HCT116 (cell line): ENCODE measurements at regions not wholly inside any gene's neighbourhood (a gene's known extent, or its start where the extent isn't known, plus 50 kb on each side); places are given as distances from the start of the nearest gene placed in this dataset.

Source experiments
- ATAC-seq: fragments of 200-7000 bp; cut with Tn5 transposase; 2 replicates; pipeline ENCODE4 v1.9.1; 2020; ENCODE audit warnings: mild to moderate bottlenecking, moderate library complexity
- BruUV-seq: library from RNA; stranded (reverse); fragments of 400-500 nt; replicated peaks from 2 replicates; lab custom pipeline; 2021; lab: Mats Ljungman, UMichigan
- CTCF ChIA-PET: fragments of 300-600 bp; sonication (Branson Sonifier 250); formaldehyde crosslinking; loops from one replicate; lab custom pipeline; 2021; ENCODE audit warnings: antibody characterized with exemption; lab: Charles Lee
- POLR2A ChIA-PET: fragments of 300-600, 350-600 bp; sonication (Branson Sonifier 250); formaldehyde crosslinking; loops from one replicate; lab custom pipeline; 2021; ENCODE audit warnings: antibody characterized with exemption; lab: Charles Lee
- RAD21 ChIA-PET, 2 experiments: fragments of 300-600 bp; sonication (Branson Sonifier 250); formaldehyde crosslinking; loops; one replicate each; lab custom pipeline; 2023; ENCODE audit warnings: low total read pairs in 2 of 2; ENCODE audit not compliant: uncharacterized antibody in 2 of 2, unreplicated experiment in 2 of 2, low non-redundant PET in 1 of 2; lab: Charles Lee
- DNase-seq: peaks from one replicate; pipeline ENCODE4 v3.0.0-alpha.2; 2010; ENCODE audit warnings: low read depth, low spot score
- H2AFZ ChIP-seq: fragments of 200-600 bp; shearing (Covaris generic), sonication (generic); 2 replicates; pipeline ENCODE4 v1.6.1; 2017; ENCODE audit warnings: low read depth, mixed run types, mixed read lengths, antibody characterized with exemption, low read length; ENCODE audit not compliant: poor library complexity, severe bottlenecking
- H3K27ac ChIP-seq: 2 replicates; pipeline ENCODE4 v1.5.1; 2012; ENCODE audit warnings: low read depth, low read length
- H3K27me3 ChIP-seq: fragments of 200-600 bp; sonication (generic); 2 replicates; pipeline ENCODE4 v1.6.1; 2016; ENCODE audit warnings: mixed run types, low read length, mixed read lengths; ENCODE audit not compliant: insufficient read depth
- H3K36me3 ChIP-seq, 2 experiments: fragments of 200-500 bp in 1 of 2; fragments of 200-600 bp in 1 of 2; sonication (Bioruptor generic) in 1 of 2; sonication (generic) in 1 of 2; 2 replicates each; pipeline versions ENCODE4 v1.5.1 to v1.6.1; 2014 to 2016; ENCODE audit warnings: low read length in 2 of 2, inconsistent platforms in 1 of 2, mixed read lengths in 1 of 2, mixed run types in 1 of 2; ENCODE audit not compliant: insufficient read depth in 2 of 2, control insufficient read depth in 1 of 2
- H3K4me1 ChIP-seq, 2 experiments: fragments of 200-600 bp in 1 of 2; sonication (generic) in 1 of 2; 2 replicates each; pipeline versions ENCODE4 v1.5.1 to v1.6.1; 2012 to 2017; ENCODE audit warnings: low read length in 2 of 2, inconsistent platforms in 1 of 2, mild to moderate bottlenecking in 1 of 2, mixed read lengths in 1 of 2, mixed run types in 1 of 2, moderate library complexity in 1 of 2; ENCODE audit not compliant: insufficient read depth in 2 of 2, control insufficient read depth in 1 of 2
- H3K4me2 ChIP-seq: fragments of 200-600 bp; sonication (generic); 2 replicates; pipeline ENCODE4 v1.6.1; 2017; ENCODE audit warnings: mixed run types, low read length, mixed read lengths
- H3K4me3 ChIP-seq, 2 experiments: fragments of 200-600 bp in 1 of 2; sonication (generic) in 1 of 2; replicated peaks in 1 of 2; 2 replicates each; pipeline ENCODE4 v1.5.1; 2011 to 2016; ENCODE audit warnings: low read length in 2 of 2, control low read depth in 1 of 2, low read depth in 1 of 2, mild to moderate bottlenecking in 1 of 2, mixed read lengths in 1 of 2, mixed run types in 1 of 2
- H3K79me2 ChIP-seq: fragments of 200-600 bp; sonication (generic); 2 replicates; pipeline ENCODE4 v1.6.1; 2017; ENCODE audit warnings: mild to moderate bottlenecking, mixed run types, low read length, moderate library complexity, mixed read lengths; ENCODE audit not compliant: insufficient read depth
- H3K9ac ChIP-seq: fragments of 200-600 bp; sonication (generic); 2 replicates; pipeline ENCODE4 v1.6.1; 2016; ENCODE audit warnings: low read length, mixed read lengths
- H3K9me2 ChIP-seq: fragments of 200-600 bp; sonication (generic), shearing (Covaris generic); 2 replicates; pipeline ENCODE4 v1.6.1; 2017; ENCODE audit warnings: mixed run types, mild to moderate bottlenecking, moderate library complexity; ENCODE audit not compliant: insufficient read depth
- H3K9me3 ChIP-seq, 2 experiments: fragments of 200-500 bp in 1 of 2; fragments of 200-600 bp in 1 of 2; sonication (Bioruptor generic) in 1 of 2; sonication (generic) in 1 of 2; 2 replicates each; pipeline ENCODE4 v1.6.1; 2014 to 2017; ENCODE audit warnings: low read length in 2 of 2, mixed read lengths in 2 of 2, inconsistent platforms in 1 of 2, low read depth in 1 of 2, mild to moderate bottlenecking in 1 of 2, mixed run types in 1 of 2, moderate library complexity in 1 of 2; ENCODE audit not compliant: control insufficient read depth in 1 of 2, insufficient read depth in 1 of 2
- H4K20me1 ChIP-seq: fragments of 200-600 bp; sonication (generic), shearing (Covaris generic); 2 replicates; pipeline ENCODE4 v1.6.1; 2017; ENCODE audit warnings: mixed run types, mild to moderate bottlenecking, moderate library complexity; ENCODE audit not compliant: insufficient read depth
- CBX3 ChIP-seq: IDR thresholded peaks from 2 replicates; pipeline ENCODE4 v1.6.1; 2012; ENCODE audit warnings: low read depth
- CEBPB ChIP-seq: IDR thresholded peaks from 2 replicates; pipeline ENCODE4 v1.6.1; 2012; ENCODE audit warnings: low read depth
- EZH2phosphoT487 ChIP-seq: fragments of 200-600 bp; IDR thresholded peaks from 2 replicates; pipeline ENCODE4 v1.6.1; 2018; ENCODE audit warnings: antibody characterized with exemption, borderline replicate concordance
- FOSL1 ChIP-seq: IDR thresholded peaks from 2 replicates; pipeline ENCODE4 v1.6.1; 2012; ENCODE audit warnings: low read depth
- JUND ChIP-seq: IDR thresholded peaks from 2 replicates; pipeline ENCODE4 v1.6.1; 2012
- POLR2A ChIP-seq: IDR thresholded peaks from 2 replicates; pipeline ENCODE4 v1.7.0; 2011; ENCODE audit warnings: borderline replicate concordance; ENCODE audit not compliant: insufficient read depth, insufficient read length; ENCODE audit errors: extremely low read depth
- POLR2AphosphoS5 ChIP-seq: IDR thresholded peaks from 2 replicates; pipeline ENCODE4 v1.6.1; 2011; ENCODE audit warnings: mild to moderate bottlenecking, low read depth, low read length, moderate library complexity
- RAD21 ChIP-seq: IDR thresholded peaks from 2 replicates; pipeline ENCODE4 v1.6.1; 2012; ENCODE audit warnings: low read depth, mild to moderate bottlenecking
- SRF ChIP-seq: IDR thresholded peaks from 2 replicates; pipeline ENCODE4 v1.6.1; 2012; ENCODE audit warnings: low read depth
- YY1 ChIP-seq: IDR thresholded peaks from 2 replicates; pipeline ENCODE4 v1.6.1; 2011; ENCODE audit warnings: low read length, low read depth, moderate library complexity, mild to moderate bottlenecking; ENCODE audit not compliant: insufficient replicate concordance; ENCODE audit errors: extremely low read depth
- ZFX ChIP-seq: fragments of 450-650 bp; IDR thresholded peaks from 2 replicates; pipeline ENCODE4 v1.6.1; 2017
- ZNF274 ChIP-seq: fragments of 200-500 bp; sonication (Bioruptor generic); IDR thresholded peaks from 2 replicates; pipeline ENCODE4 v1.6.1; 2014; ENCODE audit warnings: mild to moderate bottlenecking, low read depth, low read length, inconsistent platforms
- intact Hi-C: fragments of 100-400 bp; cut with micrococcal nuclease; formaldehyde crosslinking; loops from 2 replicates; pipeline ENCODE4 v1.10.0; 2022
- TF ChIP-seq, protein P1 (sequence below): IDR thresholded peaks from 2 replicates; pipeline ENCODE4 v1.6.1; 2012
- TF ChIP-seq, protein P2 (sequence below): IDR thresholded peaks from 2 replicates; pipeline ENCODE4 v1.6.1; 2012
- TF ChIP-seq, protein P3 (sequence below): IDR thresholded peaks from 2 replicates; pipeline ENCODE4 v1.6.1; 2012; ENCODE audit warnings: low read depth

DNA sequence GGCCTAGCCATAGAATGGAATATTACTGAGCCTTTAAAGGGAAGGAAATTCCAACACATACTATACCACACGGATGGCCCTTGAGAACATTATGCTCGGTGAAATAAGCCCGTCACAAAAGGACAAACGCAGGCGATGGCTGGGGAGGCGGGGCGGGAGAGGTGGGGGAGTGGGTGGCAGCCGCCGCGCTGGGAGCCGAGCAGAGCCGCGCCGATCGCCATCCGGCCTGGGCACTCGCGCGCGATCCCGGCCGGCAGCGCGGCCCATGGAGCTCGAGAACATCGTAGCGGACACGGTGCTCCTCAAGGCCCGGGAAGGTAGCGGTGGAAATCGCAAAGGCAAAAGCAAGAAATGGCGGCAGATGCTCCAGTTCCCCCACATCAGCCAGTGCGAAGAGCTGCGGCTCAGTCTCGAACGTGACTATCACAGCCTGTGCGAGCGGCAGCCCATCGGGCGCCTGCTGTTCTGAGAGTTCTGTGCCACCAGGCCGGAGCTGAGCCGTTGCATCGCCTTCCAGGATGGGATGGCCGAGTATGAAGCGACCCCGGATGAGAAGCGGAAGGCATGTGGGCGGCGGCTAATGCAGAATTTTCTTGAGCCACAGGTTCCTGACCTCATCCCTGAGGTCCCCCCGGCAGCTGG is 140.1 kb downstream of the ZDHHC20 start (continued):
- TF ChIP-seq, protein P1, sequence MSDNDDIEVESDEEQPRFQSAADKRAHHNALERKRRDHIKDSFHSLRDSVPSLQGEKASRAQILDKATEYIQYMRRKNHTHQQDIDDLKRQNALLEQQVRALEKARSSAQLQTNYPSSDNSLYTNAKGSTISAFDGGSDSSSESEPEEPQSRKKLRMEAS: no peak
- TF ChIP-seq, all 23 proteins: peak for 0

DNA sequence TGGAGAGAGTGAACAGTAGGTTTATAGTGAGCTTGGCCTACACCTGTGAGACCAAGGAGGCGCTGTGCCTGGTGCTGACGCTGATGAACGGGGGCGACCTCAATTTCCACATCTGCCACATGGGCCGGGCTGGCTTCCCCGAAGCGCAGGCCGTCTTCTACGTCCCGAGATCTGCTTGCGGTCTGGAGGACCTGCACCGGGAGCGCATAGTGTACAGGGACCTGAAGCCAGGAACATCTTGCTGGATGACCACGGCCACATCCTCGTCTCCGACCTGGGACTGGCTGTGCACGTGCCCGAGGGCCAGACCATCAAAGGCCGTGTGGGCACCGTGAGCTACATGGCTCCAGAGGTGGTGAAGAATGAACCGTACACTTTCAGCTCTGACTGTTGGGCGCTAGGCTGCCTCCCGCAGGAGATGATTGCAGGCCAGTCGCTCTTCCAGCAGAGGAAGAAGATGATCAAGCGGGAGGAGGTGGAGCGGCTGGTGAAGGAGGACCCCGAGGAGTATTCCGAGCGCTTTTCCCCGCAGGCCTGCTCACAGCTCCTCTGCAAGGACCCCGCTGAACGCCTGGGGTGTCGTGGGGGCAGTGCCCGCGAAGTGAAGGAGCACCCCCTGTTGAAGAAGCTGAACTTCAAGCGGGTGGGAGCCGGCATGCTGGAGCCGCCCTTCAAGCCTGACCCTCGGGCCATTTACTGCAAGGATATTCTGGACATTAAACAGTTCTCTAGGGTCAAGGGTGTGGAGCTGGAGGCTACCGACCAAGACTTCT is 139.0 kb downstream of the ZDHHC20 start:
- Histone ChIP-seq H3K36me3 (no peaks in the 10 kb centered on the region), H4K20me1 (no peaks in the 10 kb centered on the region), H3K9me3 (no peaks in the 10 kb centered on the region), H2AFZ (no peak overlapping the region), H3K27me3 (no peaks in the 10 kb centered on the region), H3K4me1 (no peaks in the 10 kb centered on the region), H3K9ac (no peak overlapping the region), H3K9me2 (no peaks in the 10 kb centered on the region), H3K79me2 (no peaks in the 10 kb centered on the region), H3K27ac (no peak overlapping the region), H3K4me2 (no peak overlapping the region), H3K4me3 (no peak overlapping the region)
- ChIA-PET POLR2A (no interaction called here), RAD21 (no interaction called here), CTCF (no interaction called here)
- TF ChIP-seq JUND: no peak
- TF ChIP-seq, protein P2, sequence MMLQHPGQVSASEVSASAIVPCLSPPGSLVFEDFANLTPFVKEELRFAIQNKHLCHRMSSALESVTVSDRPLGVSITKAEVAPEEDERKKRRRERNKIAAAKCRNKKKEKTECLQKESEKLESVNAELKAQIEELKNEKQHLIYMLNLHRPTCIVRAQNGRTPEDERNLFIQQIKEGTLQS: no peak
- TF ChIP-seq ZNF274: no peak
- no peak for TF ChIP-seq YY1
- TF ChIP-seq RAD21: no peak
- no peak for TF ChIP-seq CBX3
- TF ChIP-seq EZH2phosphoT487: no peak
- no peak for TF ChIP-seq CEBPB
- TF ChIP-seq FOSL1: no peak
- TF ChIP-seq POLR2A: no peak
- TF ChIP-seq, protein P3, sequence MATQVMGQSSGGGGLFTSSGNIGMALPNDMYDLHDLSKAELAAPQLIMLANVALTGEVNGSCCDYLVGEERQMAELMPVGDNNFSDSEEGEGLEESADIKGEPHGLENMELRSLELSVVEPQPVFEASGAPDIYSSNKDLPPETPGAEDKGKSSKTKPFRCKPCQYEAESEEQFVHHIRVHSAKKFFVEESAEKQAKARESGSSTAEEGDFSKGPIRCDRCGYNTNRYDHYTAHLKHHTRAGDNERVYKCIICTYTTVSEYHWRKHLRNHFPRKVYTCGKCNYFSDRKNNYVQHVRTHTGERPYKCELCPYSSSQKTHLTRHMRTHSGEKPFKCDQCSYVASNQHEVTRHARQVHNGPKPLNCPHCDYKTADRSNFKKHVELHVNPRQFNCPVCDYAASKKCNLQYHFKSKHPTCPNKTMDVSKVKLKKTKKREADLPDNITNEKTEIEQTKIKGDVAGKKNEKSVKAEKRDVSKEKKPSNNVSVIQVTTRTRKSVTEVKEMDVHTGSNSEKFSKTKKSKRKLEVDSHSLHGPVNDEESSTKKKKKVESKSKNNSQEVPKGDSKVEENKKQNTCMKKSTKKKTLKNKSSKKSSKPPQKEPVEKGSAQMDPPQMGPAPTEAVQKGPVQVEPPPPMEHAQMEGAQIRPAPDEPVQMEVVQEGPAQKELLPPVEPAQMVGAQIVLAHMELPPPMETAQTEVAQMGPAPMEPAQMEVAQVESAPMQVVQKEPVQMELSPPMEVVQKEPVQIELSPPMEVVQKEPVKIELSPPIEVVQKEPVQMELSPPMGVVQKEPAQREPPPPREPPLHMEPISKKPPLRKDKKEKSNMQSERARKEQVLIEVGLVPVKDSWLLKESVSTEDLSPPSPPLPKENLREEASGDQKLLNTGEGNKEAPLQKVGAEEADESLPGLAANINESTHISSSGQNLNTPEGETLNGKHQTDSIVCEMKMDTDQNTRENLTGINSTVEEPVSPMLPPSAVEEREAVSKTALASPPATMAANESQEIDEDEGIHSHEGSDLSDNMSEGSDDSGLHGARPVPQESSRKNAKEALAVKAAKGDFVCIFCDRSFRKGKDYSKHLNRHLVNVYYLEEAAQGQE: no peak
- TF ChIP-seq, protein P1: no peak
- TF ChIP-seq POLR2AphosphoS5: no peak
- no peak for TF ChIP-seq SRF
- no peak for TF ChIP-seq ZFX
- no TSS peak for BruUV-seq
- ATAC-seq (no peak), DNase-seq (no peak)
- intact Hi-C loops: no loop called here
